ENCODE measurements at regions not wholly inside any gene's neighbourhood (a gene's known extent, or its start where the extent isn't known, plus 50 kb on each side); places are given as distances from the start of the nearest gene placed in this dataset.

GRCh38 chr14:55734731-55735130, 154.7 kb downstream of the KTN1 start:
- no peak for DNase-seq (ENCODE audit: low read depth)
- no peak for TF ChIP-seq CTCF (conservative IDR thresholded peaks at IDR 0.05; ENCODE audit: low read depth, low read length)
- H3K4me3 ChIP-seq (ENCODE audit: low read depth, low read length) = no peak overlapping the region

- no peak for DNase-seq (ENCODE audit: low read depth)
- no peak for TF ChIP-seq CTCF (conservative IDR thresholded peaks at IDR 0.05; ENCODE audit: low read depth, low read length)
- H3K4me3 ChIP-seq (ENCODE audit: low read depth, low read length) = no peak overlapping the region
Measured at GRCh38 chr14:55739967-55740648, 160.1 kb downstream of the KTN1 start.

GRCh38 chr14:55740649-55740989, 160.6 kb downstream of the KTN1 start:
- no peak for DNase-seq (ENCODE audit: low read depth)
- TF ChIP-seq CTCF (conservative IDR thresholded peaks at IDR 0.05; ENCODE audit: low read depth, low read length) = no peak
- no peak overlapping the region for H3K4me3 ChIP-seq (ENCODE audit: low read depth, low read length)

GRCh38 chr14:55741240-55741639, 161.2 kb downstream of the KTN1 start:
- TF ChIP-seq CTCF (conservative IDR thresholded peaks at IDR 0.05; ENCODE audit: low read depth, low read length) = no peak
- DNase-seq (ENCODE audit: low read depth) = no peak
- H3K4me3 ChIP-seq (ENCODE audit: low read depth, low read length) = no peak overlapping the region

- no peak for TF ChIP-seq CTCF (conservative IDR thresholded peaks at IDR 0.05; ENCODE audit: low read depth, low read length)
- no peak for DNase-seq (ENCODE audit: low read depth)
- no peak overlapping the region for H3K4me3 ChIP-seq (ENCODE audit: low read depth, low read length)
Measured at GRCh38 chr14:55743551-55743950, 163.5 kb downstream of the KTN1 start.

GRCh38 chr14:55744321-55744720, 164.3 kb downstream of the KTN1 start:
- no peak for DNase-seq (ENCODE audit: low read depth)
- TF ChIP-seq CTCF (conservative IDR thresholded peaks at IDR 0.05; ENCODE audit: low read depth, low read length) = no peak
- no peak overlapping the region for H3K4me3 ChIP-seq (ENCODE audit: low read depth, low read length)

GRCh38 chr14:55745906-55746305, 165.9 kb downstream of the KTN1 start:
- no peak overlapping the region for H3K4me3 ChIP-seq (ENCODE audit: low read depth, low read length)
- no peak for DNase-seq (ENCODE audit: low read depth)
- TF ChIP-seq CTCF (conservative IDR thresholded peaks at IDR 0.05; ENCODE audit: low read depth, low read length) = no peak

Measured in epithelial cell of proximal tubule (primary cell).